Stimulated activated CD8-positive, alpha-beta memory T cell treated with anti-CD3 and anti-CD28 coated beads, Interleukin-4, amount 100 ng/mL, for 1 hour (primary cell): ENCODE measurements at regions not wholly inside any gene's neighbourhood (a gene's known extent, or its start where the extent isn't known, plus 50 kb on each side); places are given as distances from the start of the nearest gene placed in this dataset.
"Not testable (repeated sequence)": the region's sequence is repeated elsewhere in the genome, so short reads cannot be mapped to it uniquely, and the experiment has no call there.

Experiments
- DNase-seq, 2 donors: peaks; one replicate each; pipeline ENCODE4 v3.0.0-alpha.2; 2020; ENCODE audit warnings: low read depth in 2 of 2, low spot score in 1 of 2

- not testable (repeated sequence) for DNase-seq
These were observed 135.2 kb downstream of the FAM72B start for GRCh38 chr1:121048769-121049443.

- DNase-seq: not testable (repeated sequence)
These were observed 134.0 kb downstream of the FAM72B start for GRCh38 chr1:121050097-121050496.

- DNase-seq: not testable (repeated sequence)
These were observed 132.9 kb downstream of the FAM72B start for GRCh38 chr1:121051161-121051790.

- DNase-seq: not testable (repeated sequence)
These were observed 132.0 kb downstream of the FAM72B start for GRCh38 chr1:121052081-121052660.

GRCh38 chr1:121054928-121055327 lies 129.2 kb downstream of the FAM72B start:
- not testable (repeated sequence) for DNase-seq

- DNase-seq: not testable (repeated sequence)
These were observed 117.2 kb downstream of the FAM72B start for GRCh38 chr1:121066925-121067324.

GRCh38 chr1:121068738-121069499 lies 115.2 kb downstream of the FAM72B start:
- not testable (repeated sequence) for DNase-seq

GRCh38 chr1:121073852-121074251 lies 110.3 kb downstream of the FAM72B start:
- not testable (repeated sequence) for DNase-seq

GRCh38 chr1:121075254-121075805 lies 108.8 kb downstream of the FAM72B start:
- not testable (repeated sequence) for DNase-seq

- DNase-seq: not testable (repeated sequence)
These were observed 107.5 kb downstream of the FAM72B start for GRCh38 chr1:121076674-121077073.

GRCh38 chr1:121079655-121080054 lies 104.5 kb downstream of the FAM72B start:
- not testable (repeated sequence) for DNase-seq

- DNase-seq: not testable (repeated sequence)
These were observed 103.8 kb downstream of the FAM72B start for GRCh38 chr1:121080197-121080903.

- DNase-seq: not testable (repeated sequence)
These were observed 103.3 kb downstream of the FAM72B start for GRCh38 chr1:121080904-121081264.

- not testable (repeated sequence) for DNase-seq
These were observed 102.4 kb downstream of the FAM72B start for GRCh38 chr1:121081625-121082199.

- not testable (repeated sequence) for DNase-seq
These were observed 101.1 kb downstream of the FAM72B start for GRCh38 chr1:121082995-121083394.

- DNase-seq: not testable (repeated sequence)
These were observed 97.9 kb downstream of the FAM72B start for GRCh38 chr1:121086249-121086648.

- not testable (repeated sequence) for DNase-seq
These were observed 96.9 kb downstream of the FAM72B start for GRCh38 chr1:121087221-121087620.

- not testable (repeated sequence) for DNase-seq
These were observed 95.6 kb downstream of the FAM72B start for GRCh38 chr1:121088568-121088967.

GRCh38 chr1:121092329-121092968 lies 91.7 kb downstream of the FAM72B start:
- DNase-seq: not testable (repeated sequence)

- not testable (repeated sequence) for DNase-seq
These were observed 89.1 kb downstream of the FAM72B start for GRCh38 chr1:121095014-121095413.
